Neuron (in vitro differentiated cells): ENCODE measurements at regions not wholly inside any gene's neighbourhood (a gene's known extent, or its start where the extent isn't known, plus 50 kb on each side); places are given as distances from the start of the nearest gene placed in this dataset.

Source experiments
- H2AFZ ChIP-seq: one replicate; pipeline ENCODE4 v1.6.1; 2013; ENCODE audit warnings: low read depth, mild to moderate bottlenecking, inconsistent platforms, low read length, moderate library complexity
- H3K27me3 ChIP-seq: one replicate; pipeline ENCODE4 v1.6.1; 2013; ENCODE audit warnings: low read length; ENCODE audit not compliant: insufficient read depth
- H3K36me3 ChIP-seq: one replicate; pipeline ENCODE4 v1.6.1; 2013; ENCODE audit warnings: low read length; ENCODE audit not compliant: insufficient read depth
- H3K4me1 ChIP-seq: one replicate; pipeline ENCODE4 v1.6.1; 2013; ENCODE audit warnings: low read length; ENCODE audit not compliant: insufficient read depth
- H3K4me3 ChIP-seq: 2 replicates; pipeline ENCODE4 v1.5.1; 2013; ENCODE audit warnings: mild to moderate bottlenecking, low read length, moderate library complexity
- H3K9me3 ChIP-seq: one replicate; pipeline ENCODE4 v1.6.1; 2013; ENCODE audit warnings: low read length

- Histone ChIP-seq H3K9me3 (no peaks in the 10 kb centered on the region), H3K4me3 (no peak overlapping the region), H2AFZ (no peak overlapping the region), H3K36me3 (no peaks in the 10 kb centered on the region), H3K4me1 (peaks cover 14% of the 10 kb centered on the region), H3K27me3 (no peaks in the 10 kb centered on the region)
Observed at GRCh38 chr11:92688416-92688815, 281.0 kb upstream of the MTNR1B start.

GRCh38 chr11:92692826-92693546, 276.5 kb upstream of the MTNR1B start:
- no peaks in the 10 kb centered on the region for H3K9me3 ChIP-seq
- peaks cover 36% of the 10 kb centered on the region for H3K4me1 ChIP-seq
- no peak overlapping the region for H3K4me3 ChIP-seq
- H3K36me3 ChIP-seq: peaks cover 2% of the 10 kb centered on the region
- H2AFZ ChIP-seq: no peak overlapping the region
- H3K27me3 ChIP-seq: no peaks in the 10 kb centered on the region

- Histone ChIP-seq H2AFZ (no peak overlapping the region), H3K9me3 (no peaks in the 10 kb centered on the region), H3K36me3 (peaks cover 10% of the 10 kb centered on the region), H3K4me1 (peaks cover 36% of the 10 kb centered on the region), H3K4me3 (no peak overlapping the region), H3K27me3 (no peaks in the 10 kb centered on the region)
Observed at GRCh38 chr11:92696076-92696475, 273.4 kb upstream of the MTNR1B start.

- Histone ChIP-seq H3K9me3 (no peaks in the 10 kb centered on the region), H3K4me3 (no peak overlapping the region), H2AFZ (no peak overlapping the region), H3K4me1 (peaks cover 44% of the 10 kb centered on the region), H3K27me3 (no peaks in the 10 kb centered on the region), H3K36me3 (peaks cover 10% of the 10 kb centered on the region)
Observed at GRCh38 chr11:92697461-92698312, 271.8 kb upstream of the MTNR1B start.

GRCh38 chr11:92698742-92699141, 270.7 kb upstream of the MTNR1B start:
- peaks cover 43% of the 10 kb centered on the region for H3K4me1 ChIP-seq
- H3K27me3 ChIP-seq: no peaks in the 10 kb centered on the region
- H3K36me3 ChIP-seq: peaks cover 10% of the 10 kb centered on the region
- no peak overlapping the region for H2AFZ ChIP-seq
- H3K9me3 ChIP-seq: no peaks in the 10 kb centered on the region
- H3K4me3 ChIP-seq: no peak overlapping the region

- Histone ChIP-seq H3K27me3 (no peaks in the 10 kb centered on the region), H2AFZ (no peak overlapping the region), H3K9me3 (no peaks in the 10 kb centered on the region), H3K4me1 (peaks cover 23% of the 10 kb centered on the region), H3K36me3 (peaks cover 11% of the 10 kb centered on the region), H3K4me3 (no peak overlapping the region)
Observed at GRCh38 chr11:92702037-92702804, 267.2 kb upstream of the MTNR1B start.

- H3K4me3 ChIP-seq: no peak overlapping the region
- H3K27me3 ChIP-seq: no peaks in the 10 kb centered on the region
- peaks cover 10% of the 10 kb centered on the region for H3K36me3 ChIP-seq
- no peak overlapping the region for H2AFZ ChIP-seq
- H3K9me3 ChIP-seq: no peaks in the 10 kb centered on the region
- H3K4me1 ChIP-seq: peaks cover 29% of the 10 kb centered on the region
Observed at GRCh38 chr11:92702805-92703448, 266.5 kb upstream of the MTNR1B start.

GRCh38 chr11:92703449-92703830, 266.0 kb upstream of the MTNR1B start:
- Histone ChIP-seq H3K4me3 (no peak overlapping the region), H3K27me3 (no peaks in the 10 kb centered on the region), H3K4me1 (peaks cover 29% of the 10 kb centered on the region), H3K36me3 (peaks cover 8% of the 10 kb centered on the region), H3K9me3 (no peaks in the 10 kb centered on the region), H2AFZ (no peak overlapping the region)

- H3K36me3 ChIP-seq: peaks cover 2% of the 10 kb centered on the region
- peaks cover 24% of the 10 kb centered on the region for H3K4me1 ChIP-seq
- no peaks in the 10 kb centered on the region for H3K27me3 ChIP-seq
- H2AFZ ChIP-seq: no peak overlapping the region
- no peak overlapping the region for H3K4me3 ChIP-seq
- H3K9me3 ChIP-seq: no peaks in the 10 kb centered on the region
Observed at GRCh38 chr11:92707173-92707619, 262.3 kb upstream of the MTNR1B start.

- peaks cover 2% of the 10 kb centered on the region for H3K36me3 ChIP-seq
- H3K27me3 ChIP-seq: no peaks in the 10 kb centered on the region
- no peaks in the 10 kb centered on the region for H3K9me3 ChIP-seq
- H3K4me3 ChIP-seq: no peak overlapping the region
- peaks cover 20% of the 10 kb centered on the region for H3K4me1 ChIP-seq
- H2AFZ ChIP-seq: no peak overlapping the region
Observed at GRCh38 chr11:92707665-92708064, 261.8 kb upstream of the MTNR1B start.

- peaks cover 29% of the 10 kb centered on the region for H3K4me1 ChIP-seq
- no peak overlapping the region for H3K4me3 ChIP-seq
- H3K36me3 ChIP-seq: no peaks in the 10 kb centered on the region
- H3K27me3 ChIP-seq: no peaks in the 10 kb centered on the region
- H3K9me3 ChIP-seq: no peaks in the 10 kb centered on the region
- no peak overlapping the region for H2AFZ ChIP-seq
Observed at GRCh38 chr11:92709329-92709728, 260.1 kb upstream of the MTNR1B start.

GRCh38 chr11:92711926-92712325, 257.5 kb upstream of the MTNR1B start:
- Histone ChIP-seq H3K4me3 (no peak overlapping the region), H3K9me3 (no peaks in the 10 kb centered on the region), H2AFZ (no peak overlapping the region), H3K4me1 (peaks cover 30% of the 10 kb centered on the region), H3K36me3 (peaks cover 5% of the 10 kb centered on the region), H3K27me3 (no peaks in the 10 kb centered on the region)
